ENCODE measurements at regions not wholly inside any gene's neighbourhood (a gene's known extent, or its start where the extent isn't known, plus 50 kb on each side); places are given as distances from the start of the nearest gene placed in this dataset.

GRCh38 chr4:138943893-138944292 is 71.7 kb upstream of the NOCT start:
- no peak for TF ChIP-seq ZNF274 (IDR thresholded peaks at IDR 0.05; ENCODE audit: low read depth, low read length)
- no peak for TF ChIP-seq YY1 (IDR thresholded peaks at IDR 0.05; ENCODE audit: insufficient read depth, insufficient read length)
